Esophagus muscularis mucosa (tissue), 4 donors: ENCODE measurements at regions not wholly inside any gene's neighbourhood (a gene's known extent, or its start where the extent isn't known, plus 50 kb on each side); places are given as distances from the start of the nearest gene placed in this dataset.

Experiments used
- DNase-seq: peaks from one replicate; pipeline ENCODE4 v3.0.0-alpha.2; 2017; ENCODE audit errors: extremely low spot score
- H3K27ac ChIP-seq, 4 donors: fragments of 200-600 bp; sonication (generic); replicated peaks in 1 of 4; 1 replicate in 3 of 4; 2 replicates in 1 of 4; pipeline ENCODE4 v1.5.1; 2016 to 2019; ENCODE audit warnings: mild to moderate bottlenecking in 1 of 4
- H3K27me3 ChIP-seq, 4 donors: fragments of 200-600 bp; sonication (generic); one replicate each; pipeline versions ENCODE4 v1.5.1 to v1.6.0; 2016 to 2019
- H3K36me3 ChIP-seq, 4 donors: fragments of 200-600 bp; sonication (generic); one replicate each; pipeline ENCODE4 v1.5.1; 2016 to 2019
- H3K4me1 ChIP-seq, 4 donors: fragments of 200-600 bp; sonication (generic); one replicate each; pipeline ENCODE4 v1.5.1; 2016 to 2019
- H3K4me3 ChIP-seq, 4 donors: fragments of 200-600 bp; sonication (generic); 1 replicate in 2 of 4; 2 replicates in 2 of 4; pipeline ENCODE4 v1.5.1; 2016 to 2019; ENCODE audit warnings: mild to moderate bottlenecking in 4 of 4, moderate library complexity in 1 of 4
- H3K9me3 ChIP-seq, 4 donors: fragments of 200-600 bp; sonication (generic); 1 replicate in 3 of 4; 2 replicates in 1 of 4; pipeline ENCODE4 v1.5.1; 2016 to 2019
- EP300 ChIP-seq: sonication (generic); formaldehyde crosslinking; IDR thresholded peaks from one replicate; pipeline ENCODE4 v1.6.1; 2017; ENCODE audit warnings: antibody characterized with exemption
- POLR2A ChIP-seq: fragments of 450-650 bp; IDR thresholded peaks from one replicate; pipeline ENCODE4 v1.6.1; 2017; ENCODE audit warnings: antibody characterized with exemption, moderate library complexity, mild to moderate bottlenecking, low read depth
- POLR2AphosphoS5 ChIP-seq, 2 donors: sonication (generic); formaldehyde crosslinking; IDR thresholded peaks; one replicate each; pipeline ENCODE4 v1.6.1; 2017; ENCODE audit warnings: antibody characterized with exemption in 2 of 2
- WGBS: methylation state at CpG from one replicate; pipeline ENCODE4 v1.1.5; 2018; 5-methylcytosine and 5-hydroxymethylcytosine counted together
- intact Hi-C: fragments of 100-400 bp; cut with DNase I; formaldehyde crosslinking; loops from one replicate; pipeline ENCODE4 v1.15.1; 2023
- TF ChIP-seq, protein P1 (sequence below), 3 experiments: fragments of 200-600 bp in 2 of 3; fragments of 450-650 bp in 1 of 3; sonication (generic) in 2 of 3; IDR thresholded peaks; one replicate each; pipeline ENCODE4 v1.5.1; 2017 to 2019; ENCODE audit warnings: antibody characterized with exemption in 3 of 3, mild to moderate bottlenecking in 2 of 3, moderate library complexity in 1 of 3

DNA sequence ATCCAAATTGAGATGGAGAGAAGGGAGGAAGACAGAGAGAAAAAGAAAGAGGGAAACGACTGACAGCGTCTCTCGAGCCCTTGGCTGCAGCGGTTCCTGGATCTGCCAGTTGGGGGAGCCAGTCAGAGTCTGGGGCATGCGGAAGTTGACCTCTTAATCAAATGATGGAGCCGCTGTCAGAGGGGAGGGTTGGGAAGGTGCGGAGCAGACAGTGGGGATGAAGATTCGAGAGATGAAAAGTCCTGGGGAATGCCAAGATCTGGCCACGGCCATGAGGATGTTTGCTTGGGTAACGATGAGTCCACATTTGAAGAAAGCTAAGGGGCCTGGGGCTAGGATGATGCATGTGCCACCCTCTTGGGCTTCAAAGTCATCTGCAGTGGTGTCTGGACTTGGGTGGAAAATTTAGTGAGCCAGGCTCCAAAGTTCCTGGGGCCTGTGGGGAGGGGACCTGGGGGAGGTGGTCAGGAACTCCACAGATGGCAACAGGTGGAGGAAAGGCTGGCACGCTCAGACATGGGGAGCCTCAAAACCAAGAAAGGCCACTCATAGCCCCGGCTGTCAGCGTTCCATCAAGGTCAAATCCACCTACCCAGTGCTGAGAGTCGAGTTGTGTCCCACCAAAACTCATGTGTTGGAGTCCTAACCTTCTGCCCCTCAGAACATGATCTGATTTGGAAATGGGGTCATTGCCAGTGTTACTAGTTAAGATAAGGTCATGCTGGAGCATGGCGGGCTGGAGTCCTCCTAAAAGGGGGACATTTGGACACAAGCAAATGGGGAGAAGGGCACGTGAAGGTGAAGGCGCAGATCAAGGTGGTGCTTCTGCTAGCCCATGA, 200.1 kb downstream of the NDUFA10 start:
- intact Hi-C loops = no loop called here
- 95% methylated on average over 17 of the region's 17 CpGs for WGBS

DNA sequence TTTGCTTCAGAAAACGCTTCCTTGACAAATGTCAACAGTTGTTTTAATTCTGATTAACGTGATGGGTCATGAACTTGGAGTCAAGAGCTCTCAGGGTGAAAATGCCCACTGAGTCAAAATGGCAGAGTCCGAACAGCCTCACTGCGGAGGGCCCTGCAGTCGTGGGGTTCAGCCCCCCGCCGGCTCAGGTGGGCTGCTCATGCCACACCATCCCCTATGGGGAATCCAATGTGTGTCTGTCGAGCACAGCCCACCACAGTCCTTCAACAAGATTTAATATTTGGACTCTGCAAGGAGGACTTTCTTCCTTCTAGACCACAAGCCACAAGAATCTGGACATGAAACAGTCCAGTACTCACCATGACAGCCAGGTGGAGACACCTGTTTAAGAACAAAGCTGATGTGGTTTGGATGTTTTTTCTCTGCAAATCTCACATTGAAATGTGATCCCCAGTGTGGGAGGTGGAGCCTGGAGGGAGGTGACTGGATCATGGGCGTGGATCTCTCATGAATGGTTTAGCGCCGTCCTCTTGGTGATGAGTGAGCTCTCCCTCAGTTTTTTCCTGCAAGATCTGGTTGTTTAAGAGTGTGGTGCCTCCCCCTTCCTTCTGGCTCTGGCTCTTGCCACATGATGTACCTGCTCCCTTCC, 201.0 kb downstream of the NDUFA10 start:
- intact Hi-C loops = no loop called here
- Histone ChIP-seq H3K27ac (no peak overlapping the region), H3K9me3 (no peaks in the 10 kb centered on the region), H3K4me3 (no peak overlapping the region), H3K4me1 (peaks cover 0 to 28% (median 25%) of the 10 kb centered on the region in 4 donors), H3K27me3 (no peaks in the 10 kb centered on the region), H3K36me3 (no peaks in the 10 kb centered on the region)
- TF ChIP-seq EP300 (no peak), POLR2A (no peak), POLR2AphosphoS5 (IDR thresholded peaks at IDR 0.05) (no peak)
- TF ChIP-seq, protein P1, sequence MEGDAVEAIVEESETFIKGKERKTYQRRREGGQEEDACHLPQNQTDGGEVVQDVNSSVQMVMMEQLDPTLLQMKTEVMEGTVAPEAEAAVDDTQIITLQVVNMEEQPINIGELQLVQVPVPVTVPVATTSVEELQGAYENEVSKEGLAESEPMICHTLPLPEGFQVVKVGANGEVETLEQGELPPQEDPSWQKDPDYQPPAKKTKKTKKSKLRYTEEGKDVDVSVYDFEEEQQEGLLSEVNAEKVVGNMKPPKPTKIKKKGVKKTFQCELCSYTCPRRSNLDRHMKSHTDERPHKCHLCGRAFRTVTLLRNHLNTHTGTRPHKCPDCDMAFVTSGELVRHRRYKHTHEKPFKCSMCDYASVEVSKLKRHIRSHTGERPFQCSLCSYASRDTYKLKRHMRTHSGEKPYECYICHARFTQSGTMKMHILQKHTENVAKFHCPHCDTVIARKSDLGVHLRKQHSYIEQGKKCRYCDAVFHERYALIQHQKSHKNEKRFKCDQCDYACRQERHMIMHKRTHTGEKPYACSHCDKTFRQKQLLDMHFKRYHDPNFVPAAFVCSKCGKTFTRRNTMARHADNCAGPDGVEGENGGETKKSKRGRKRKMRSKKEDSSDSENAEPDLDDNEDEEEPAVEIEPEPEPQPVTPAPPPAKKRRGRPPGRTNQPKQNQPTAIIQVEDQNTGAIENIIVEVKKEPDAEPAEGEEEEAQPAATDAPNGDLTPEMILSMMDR (IDR thresholded peaks at IDR 0.05) = peak in 1 of 3 experiments; percentile 13
- 75% methylated on average over 11 of the region's 11 CpGs for WGBS
- DNase-seq = peak; percentile 90

More for the DNA sequence above, 200.1 kb downstream of the NDUFA10 start:
- TF ChIP-seq, protein P1 (IDR thresholded peaks at IDR 0.05) = no peak
- TF ChIP-seq POLR2AphosphoS5 (IDR thresholded peaks at IDR 0.05) = no peak
- no peak for TF ChIP-seq EP300
- no peak for TF ChIP-seq POLR2A
- peak; percentile 72 for DNase-seq
- Histone ChIP-seq H3K4me1 (peaks cover 0 to 35% (median 28%) of the 10 kb centered on the region in 4 donors), H3K27me3 (no peaks in the 10 kb centered on the region), H3K9me3 (no peaks in the 10 kb centered on the region), H3K36me3 (no peaks in the 10 kb centered on the region), H3K27ac (no peak overlapping the region), H3K4me3 (no peak overlapping the region)

DNA sequence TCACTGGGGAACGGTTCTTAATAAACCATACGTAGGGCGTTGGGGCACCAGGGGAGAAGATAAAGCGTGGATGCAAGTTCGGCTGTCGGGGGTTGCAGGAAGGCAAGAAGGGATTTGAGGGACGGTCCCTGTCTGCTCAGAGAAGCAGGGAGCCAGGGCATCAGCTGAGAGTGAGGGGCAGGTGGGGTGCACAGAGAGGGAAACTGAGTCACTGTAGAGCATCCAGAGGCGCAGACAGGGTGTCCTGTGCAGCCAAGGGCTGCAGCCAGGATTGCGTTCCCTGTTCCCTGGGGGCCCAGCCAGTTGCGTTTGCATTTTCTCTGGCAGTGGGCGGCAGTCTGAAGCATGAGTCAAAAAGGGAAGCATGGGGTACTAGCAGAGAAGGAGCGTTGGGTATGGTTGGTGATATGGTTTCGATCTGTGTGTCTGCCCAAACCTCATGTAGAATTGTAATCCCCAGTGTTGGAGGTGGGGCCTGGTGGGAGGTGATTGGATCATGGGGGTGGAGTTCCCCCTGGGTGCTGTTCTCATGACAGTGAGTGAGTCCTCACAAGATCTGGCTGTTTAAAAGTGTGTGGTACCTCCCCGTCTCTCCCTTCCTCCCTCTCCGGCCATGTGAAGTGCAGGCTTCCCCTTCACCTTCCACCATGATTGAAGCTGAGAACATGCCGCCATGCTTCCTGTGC, 202.9 kb downstream of the NDUFA10 start:
- no peak overlapping the region for H3K4me3 ChIP-seq
- H3K27ac ChIP-seq = no peak overlapping the region
- no peak for TF ChIP-seq POLR2AphosphoS5 (IDR thresholded peaks at IDR 0.05)
- no peaks in the 10 kb centered on the region for H3K36me3 ChIP-seq
- 91% methylated on average over 16 of the region's 16 CpGs for WGBS
- H3K27me3 ChIP-seq = no peaks in the 10 kb centered on the region
- intact Hi-C loops = no loop called here
- peaks cover 0 to 13% (median 10%) of the 10 kb centered on the region in 4 donors for H3K4me1 ChIP-seq
- H3K9me3 ChIP-seq = no peaks in the 10 kb centered on the region
- DNase-seq = no peak

DNA sequence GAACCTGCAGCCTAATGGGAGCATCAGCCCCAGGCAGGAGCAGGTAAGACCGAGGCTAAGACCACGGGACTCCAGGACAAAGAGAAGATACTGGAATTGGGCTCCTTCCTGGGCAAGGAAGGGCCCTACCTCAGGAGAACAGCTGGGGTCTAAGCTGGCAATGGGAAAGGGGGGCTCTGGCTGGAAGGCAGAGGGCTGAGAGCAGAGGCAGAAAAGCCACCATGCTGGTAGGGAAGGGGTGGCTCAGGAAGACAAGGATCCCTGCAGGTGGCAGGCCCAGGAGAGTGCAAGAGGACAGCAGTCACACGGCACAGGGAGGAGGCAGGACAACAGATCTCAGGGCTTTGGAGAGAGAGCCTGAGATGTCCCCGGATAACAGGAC, 203.5 kb downstream of the NDUFA10 start:
- TF ChIP-seq POLR2A (no peak), POLR2AphosphoS5 (IDR thresholded peaks at IDR 0.05) (no peak), EP300 (no peak)
- TF ChIP-seq, protein P1 (IDR thresholded peaks at IDR 0.05) = no peak
- intact Hi-C loops = no loop called here
- DNase-seq = no peak
- H3K4me1 ChIP-seq = peaks cover 0 to 7% (median 4%) of the 10 kb centered on the region in 4 donors
- no peak overlapping the region for H3K27ac ChIP-seq
- no peak overlapping the region for H3K4me3 ChIP-seq
- no peaks in the 10 kb centered on the region for H3K36me3 ChIP-seq
- 98% methylated on average over 4 of the region's 4 CpGs for WGBS
- H3K27me3 ChIP-seq = no peaks in the 10 kb centered on the region
- H3K9me3 ChIP-seq = no peaks in the 10 kb centered on the region
